ENCODE measurements at regions not wholly inside any gene's neighbourhood (a gene's known extent, or its start where the extent isn't known, plus 50 kb on each side); places are given as distances from the start of the nearest gene placed in this dataset.

DNA sequence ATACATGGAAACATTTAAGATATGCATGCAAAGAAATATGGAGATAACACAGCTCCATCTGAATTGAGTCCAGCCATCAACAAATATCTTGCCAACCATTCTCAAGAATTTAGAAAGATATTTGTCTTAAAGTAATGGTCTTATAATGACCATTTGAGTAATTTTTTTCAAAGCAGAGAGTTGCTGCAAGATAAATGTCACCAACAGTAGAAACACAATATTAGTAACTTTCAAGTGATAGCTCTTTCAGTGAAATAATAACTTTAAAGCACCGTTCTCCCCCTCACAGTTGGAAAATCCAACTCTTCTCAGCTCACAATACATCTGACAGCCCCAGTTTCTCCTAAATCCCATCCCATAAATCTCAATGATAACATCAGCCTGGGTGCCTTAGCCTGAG, 481.0 kb upstream of the ADAMTS5 start:
- Histone ChIP-seq H3K4me3 (no peak overlapping the region), H3K36me3 (no peaks in the 10 kb centered on the region), H3K27ac (replicated peaks) (peak overlapping the region; percentile 48), H3K9me3 (replicated peaks) (no peaks in the 10 kb centered on the region), H3K27me3 (ENCODE audit: low read depth) (no peaks in the 10 kb centered on the region), H3K4me1 (peaks cover 21% of the 10 kb centered on the region)
- DNase-seq, result no peak
- intact Hi-C loops (cut with micrococcal nuclease), result no loop called here
- TF ChIP-seq, protein P1, sequence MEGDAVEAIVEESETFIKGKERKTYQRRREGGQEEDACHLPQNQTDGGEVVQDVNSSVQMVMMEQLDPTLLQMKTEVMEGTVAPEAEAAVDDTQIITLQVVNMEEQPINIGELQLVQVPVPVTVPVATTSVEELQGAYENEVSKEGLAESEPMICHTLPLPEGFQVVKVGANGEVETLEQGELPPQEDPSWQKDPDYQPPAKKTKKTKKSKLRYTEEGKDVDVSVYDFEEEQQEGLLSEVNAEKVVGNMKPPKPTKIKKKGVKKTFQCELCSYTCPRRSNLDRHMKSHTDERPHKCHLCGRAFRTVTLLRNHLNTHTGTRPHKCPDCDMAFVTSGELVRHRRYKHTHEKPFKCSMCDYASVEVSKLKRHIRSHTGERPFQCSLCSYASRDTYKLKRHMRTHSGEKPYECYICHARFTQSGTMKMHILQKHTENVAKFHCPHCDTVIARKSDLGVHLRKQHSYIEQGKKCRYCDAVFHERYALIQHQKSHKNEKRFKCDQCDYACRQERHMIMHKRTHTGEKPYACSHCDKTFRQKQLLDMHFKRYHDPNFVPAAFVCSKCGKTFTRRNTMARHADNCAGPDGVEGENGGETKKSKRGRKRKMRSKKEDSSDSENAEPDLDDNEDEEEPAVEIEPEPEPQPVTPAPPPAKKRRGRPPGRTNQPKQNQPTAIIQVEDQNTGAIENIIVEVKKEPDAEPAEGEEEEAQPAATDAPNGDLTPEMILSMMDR (IDR thresholded peaks at IDR 0.05; ENCODE audit: borderline replicate concordance), result no peak

DNA sequence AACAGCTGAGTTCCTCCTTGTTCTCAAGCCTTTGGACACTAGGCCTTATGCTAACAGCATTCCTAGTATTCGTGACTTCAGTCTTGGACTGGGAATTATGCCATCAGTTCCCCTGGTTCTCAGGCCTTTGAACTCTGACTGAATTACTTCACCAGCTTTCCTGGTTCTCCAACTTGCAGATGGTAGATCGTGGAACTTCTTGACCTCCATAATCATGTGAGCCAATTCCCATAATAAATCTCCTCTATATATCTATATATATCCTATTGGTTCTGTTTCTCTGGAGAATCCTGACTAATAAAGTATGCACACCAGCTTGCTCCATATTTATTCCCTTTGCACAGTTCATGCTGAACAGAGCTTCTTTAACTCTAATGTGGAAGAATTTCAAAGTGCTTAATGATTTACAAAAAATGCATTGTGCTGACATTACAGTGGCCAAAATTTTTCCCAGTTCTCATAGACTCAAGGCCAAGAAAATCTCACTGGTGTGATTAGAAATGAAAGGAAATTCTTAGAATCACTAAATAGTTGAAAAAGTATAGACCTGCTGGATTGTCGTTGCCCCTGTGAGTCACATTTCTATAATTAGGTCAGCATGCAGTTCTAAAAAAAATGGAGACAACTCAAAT, 462.9 kb upstream of the ADAMTS5 start:
- Histone ChIP-seq H3K36me3 (no peaks in the 10 kb centered on the region), H3K4me3 (no peak overlapping the region), H3K27me3 (ENCODE audit: low read depth) (no peaks in the 10 kb centered on the region), H3K27ac (replicated peaks) (peak overlapping the region; percentile 75), H3K9me3 (replicated peaks) (peaks cover 6% of the 10 kb centered on the region), H3K4me1 (peaks cover 35% of the 10 kb centered on the region)
- no peak for DNase-seq
- TF ChIP-seq, protein P1 (IDR thresholded peaks at IDR 0.05; ENCODE audit: borderline replicate concordance), result no peak
- intact Hi-C loops (cut with micrococcal nuclease), result no loop called here

DNA sequence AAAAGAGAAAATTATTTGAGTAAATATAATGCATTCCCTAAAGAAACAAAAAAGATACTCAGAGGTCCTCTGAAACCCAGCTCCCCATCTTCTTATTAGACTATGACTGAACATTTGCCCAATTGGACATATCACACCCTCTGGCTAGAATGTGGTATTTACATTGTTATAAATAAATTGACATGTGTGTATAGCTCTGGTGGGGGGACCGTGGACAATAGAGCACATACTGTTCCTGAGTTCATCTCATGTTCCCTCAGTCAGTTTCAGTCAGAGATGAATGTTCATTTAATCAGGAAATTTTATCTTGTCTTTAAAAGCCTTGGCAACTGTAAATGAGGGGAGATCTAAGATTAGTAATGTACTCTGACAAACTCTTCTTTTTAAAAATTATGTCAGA, 459.3 kb upstream of the ADAMTS5 start:
- Histone ChIP-seq H3K4me1 (peaks cover 59% of the 10 kb centered on the region), H3K27me3 (ENCODE audit: low read depth) (no peaks in the 10 kb centered on the region), H3K36me3 (no peaks in the 10 kb centered on the region), H3K4me3 (no peak overlapping the region), H3K27ac (replicated peaks) (peak overlapping the region; percentile 61), H3K9me3 (replicated peaks) (peaks cover 6% of the 10 kb centered on the region)
- TF ChIP-seq, protein P1 (IDR thresholded peaks at IDR 0.05; ENCODE audit: borderline replicate concordance), result no peak
- DNase-seq, result no peak
- intact Hi-C loops (cut with micrococcal nuclease), result no loop called here

DNA sequence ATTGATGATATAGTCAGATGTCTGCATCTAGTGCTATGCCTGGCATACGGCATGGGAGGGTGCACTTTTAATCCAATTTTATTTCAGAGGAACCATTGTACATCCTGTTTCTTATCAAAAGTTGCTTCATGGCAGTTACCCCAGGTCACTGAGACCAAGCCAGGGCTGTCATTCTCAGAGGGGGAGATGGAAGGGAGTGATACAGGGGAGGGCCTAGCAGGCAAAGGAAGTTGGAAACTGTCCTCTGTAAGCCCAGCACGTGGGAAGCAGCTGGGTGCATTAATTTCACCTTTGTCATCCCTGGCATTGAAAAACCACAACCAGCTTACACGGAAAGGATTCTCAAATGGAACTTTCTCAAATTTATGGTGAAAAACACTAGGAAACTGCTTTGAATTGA, 458.7 kb upstream of the ADAMTS5 start:
- H3K27ac ChIP-seq (replicated peaks), result peak overlapping the region; percentile 61
- TF ChIP-seq, protein P1 (IDR thresholded peaks at IDR 0.05; ENCODE audit: borderline replicate concordance), result no peak
- H3K9me3 ChIP-seq (replicated peaks), result peaks cover 6% of the 10 kb centered on the region
- DNase-seq, result no peak
- H3K36me3 ChIP-seq, result no peaks in the 10 kb centered on the region
- peaks cover 56% of the 10 kb centered on the region for H3K4me1 ChIP-seq
- no peaks in the 10 kb centered on the region for H3K27me3 ChIP-seq (ENCODE audit: low read depth)
- intact Hi-C loops (cut with micrococcal nuclease), result no loop called here
- H3K4me3 ChIP-seq, result no peak overlapping the region

DNA sequence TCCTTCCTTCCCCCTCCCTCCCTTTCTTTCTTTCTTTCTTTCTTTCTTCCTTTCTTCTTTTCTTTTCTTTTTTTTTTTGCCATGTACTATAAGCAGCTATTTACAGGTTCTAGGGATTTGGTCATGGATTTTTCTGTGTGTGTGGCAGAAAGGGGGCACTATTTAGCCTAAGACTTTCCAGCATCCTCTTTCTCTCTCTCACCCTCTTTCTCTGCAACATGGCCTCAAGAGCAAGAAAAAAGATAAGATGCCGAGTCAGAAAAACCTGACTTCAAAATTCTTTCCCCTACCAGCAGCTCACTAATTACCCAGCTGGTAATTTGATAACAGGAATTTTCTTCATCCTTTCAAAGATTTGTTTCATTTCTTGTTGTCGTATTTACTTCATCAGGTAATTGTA, 458.3 kb upstream of the ADAMTS5 start:
- Histone ChIP-seq H3K4me1 (peaks cover 52% of the 10 kb centered on the region), H3K36me3 (no peaks in the 10 kb centered on the region), H3K4me3 (no peak overlapping the region), H3K27me3 (ENCODE audit: low read depth) (no peaks in the 10 kb centered on the region), H3K27ac (replicated peaks) (peak overlapping the region; percentile 61), H3K9me3 (replicated peaks) (peaks cover 6% of the 10 kb centered on the region)
- intact Hi-C loops (cut with micrococcal nuclease), result no loop called here
- no peak for DNase-seq
- TF ChIP-seq, protein P1 (IDR thresholded peaks at IDR 0.05; ENCODE audit: borderline replicate concordance), result no peak

Data from left ventricle myocardium inferior (tissue), 1 donor.